ENCODE measurements at regions not wholly inside any gene's neighbourhood (a gene's known extent, or its start where the extent isn't known, plus 50 kb on each side); places are given as distances from the start of the nearest gene placed in this dataset.

DNA sequence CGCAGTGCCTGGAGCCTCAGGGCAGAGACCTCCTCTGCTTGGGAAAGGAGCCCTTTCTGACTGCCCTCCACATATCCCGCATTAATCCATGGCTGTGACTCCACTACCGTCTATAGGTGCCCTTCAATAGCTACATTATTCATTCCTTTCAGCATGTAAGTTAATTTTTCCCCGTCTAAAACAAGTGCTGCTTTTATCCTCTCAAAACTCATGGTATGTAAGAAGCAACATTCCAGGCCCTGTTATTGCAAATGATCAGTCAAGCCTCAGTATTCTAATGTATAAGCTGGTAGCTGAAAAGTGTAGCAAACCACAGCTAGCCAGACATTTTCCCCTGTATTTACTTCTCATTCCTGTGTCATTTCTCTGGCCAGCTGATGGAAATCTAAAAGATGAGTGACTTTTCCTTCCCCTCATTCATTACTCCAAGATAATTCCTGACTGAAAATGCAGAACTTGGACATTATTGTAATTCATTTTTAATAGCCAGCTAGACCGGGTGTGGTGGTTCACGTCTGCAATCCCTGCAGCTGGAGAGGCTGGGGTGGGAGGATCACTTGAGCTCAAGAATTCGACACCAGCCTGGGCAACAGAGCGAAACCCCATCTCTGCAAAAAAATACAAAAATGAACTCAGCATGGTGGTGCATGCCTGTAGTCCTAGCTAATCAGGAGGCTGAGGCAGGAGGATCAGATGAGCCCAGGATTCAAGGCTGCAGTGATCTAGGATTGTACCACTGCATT, 88.5 kb upstream of the SOD1 start:
- TF ChIP-seq, protein P1, sequence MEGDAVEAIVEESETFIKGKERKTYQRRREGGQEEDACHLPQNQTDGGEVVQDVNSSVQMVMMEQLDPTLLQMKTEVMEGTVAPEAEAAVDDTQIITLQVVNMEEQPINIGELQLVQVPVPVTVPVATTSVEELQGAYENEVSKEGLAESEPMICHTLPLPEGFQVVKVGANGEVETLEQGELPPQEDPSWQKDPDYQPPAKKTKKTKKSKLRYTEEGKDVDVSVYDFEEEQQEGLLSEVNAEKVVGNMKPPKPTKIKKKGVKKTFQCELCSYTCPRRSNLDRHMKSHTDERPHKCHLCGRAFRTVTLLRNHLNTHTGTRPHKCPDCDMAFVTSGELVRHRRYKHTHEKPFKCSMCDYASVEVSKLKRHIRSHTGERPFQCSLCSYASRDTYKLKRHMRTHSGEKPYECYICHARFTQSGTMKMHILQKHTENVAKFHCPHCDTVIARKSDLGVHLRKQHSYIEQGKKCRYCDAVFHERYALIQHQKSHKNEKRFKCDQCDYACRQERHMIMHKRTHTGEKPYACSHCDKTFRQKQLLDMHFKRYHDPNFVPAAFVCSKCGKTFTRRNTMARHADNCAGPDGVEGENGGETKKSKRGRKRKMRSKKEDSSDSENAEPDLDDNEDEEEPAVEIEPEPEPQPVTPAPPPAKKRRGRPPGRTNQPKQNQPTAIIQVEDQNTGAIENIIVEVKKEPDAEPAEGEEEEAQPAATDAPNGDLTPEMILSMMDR (IDR thresholded peaks at IDR 0.05 in 4 of 5, conservative IDR thresholded peaks at IDR 0.05 in 1 of 5): no peak
- no peak for TF ChIP-seq POLR2A (IDR thresholded peaks at IDR 0.05)
